Hepatic stellate cell (primary cell): ENCODE measurements at regions not wholly inside any gene's neighbourhood (a gene's known extent, or its start where the extent isn't known, plus 50 kb on each side); places are given as distances from the start of the nearest gene placed in this dataset.

Experiments
- DNase-seq: peaks from one replicate; pipeline ENCODE4 v3.0.0; 2011; ENCODE audit warnings: low spot score

GRCh38 chr3:104849070-104849469 is 517.6 kb upstream of the ALCAM start:
- no peak for DNase-seq

- DNase-seq = no peak
These were observed 512.2 kb upstream of the ALCAM start for GRCh38 chr3:104854468-104854867.

- DNase-seq = no peak
These were observed 511.0 kb upstream of the ALCAM start for GRCh38 chr3:104855702-104856101.

- no peak for DNase-seq
These were observed 510.0 kb upstream of the ALCAM start for GRCh38 chr3:104856741-104857140.

GRCh38 chr3:104868291-104868690 is 498.4 kb upstream of the ALCAM start:
- DNase-seq = no peak

- no peak for DNase-seq
These were observed 496.4 kb upstream of the ALCAM start for GRCh38 chr3:104870276-104870675.

- no peak for DNase-seq
These were observed 493.4 kb upstream of the ALCAM start for GRCh38 chr3:104873331-104873730.

GRCh38 chr3:104878395-104878794 is 488.3 kb upstream of the ALCAM start:
- DNase-seq = peak; percentile 15

GRCh38 chr3:104879919-104880318 is 486.8 kb upstream of the ALCAM start:
- no peak for DNase-seq

GRCh38 chr3:104885214-104885814 is 481.4 kb upstream of the ALCAM start:
- no peak for DNase-seq

- DNase-seq = no peak
These were observed 480.3 kb upstream of the ALCAM start for GRCh38 chr3:104886220-104886995.

- DNase-seq = no peak
These were observed 479.6 kb upstream of the ALCAM start for GRCh38 chr3:104887069-104887468.

GRCh38 chr3:104887619-104888018 is 479.1 kb upstream of the ALCAM start:
- DNase-seq = no peak

- DNase-seq = no peak
These were observed 474.7 kb upstream of the ALCAM start for GRCh38 chr3:104892044-104892443.

GRCh38 chr3:104896624-104897023 is 470.1 kb upstream of the ALCAM start:
- DNase-seq = no peak

- DNase-seq = no peak
These were observed 465.3 kb upstream of the ALCAM start for GRCh38 chr3:104901396-104901795.

GRCh38 chr3:104903064-104903463 is 463.6 kb upstream of the ALCAM start:
- no peak for DNase-seq

- DNase-seq = no peak
These were observed 460.6 kb upstream of the ALCAM start for GRCh38 chr3:104906001-104906639.

- peak; percentile 50 for DNase-seq
These were observed 459.2 kb upstream of the ALCAM start for GRCh38 chr3:104907507-104907906.

- no peak for DNase-seq
These were observed 457.9 kb upstream of the ALCAM start for GRCh38 chr3:104908761-104909160.

- peak; percentile 35 for DNase-seq
These were observed 457.5 kb upstream of the ALCAM start for GRCh38 chr3:104909198-104909597.

GRCh38 chr3:104909721-104910120 is 457.0 kb upstream of the ALCAM start:
- DNase-seq = no peak

- DNase-seq = no peak
These were observed 455.3 kb upstream of the ALCAM start for GRCh38 chr3:104911376-104911775.
